ENCODE measurements at regions not wholly inside any gene's neighbourhood (a gene's known extent, or its start where the extent isn't known, plus 50 kb on each side); places are given as distances from the start of the nearest gene placed in this dataset.

DNA sequence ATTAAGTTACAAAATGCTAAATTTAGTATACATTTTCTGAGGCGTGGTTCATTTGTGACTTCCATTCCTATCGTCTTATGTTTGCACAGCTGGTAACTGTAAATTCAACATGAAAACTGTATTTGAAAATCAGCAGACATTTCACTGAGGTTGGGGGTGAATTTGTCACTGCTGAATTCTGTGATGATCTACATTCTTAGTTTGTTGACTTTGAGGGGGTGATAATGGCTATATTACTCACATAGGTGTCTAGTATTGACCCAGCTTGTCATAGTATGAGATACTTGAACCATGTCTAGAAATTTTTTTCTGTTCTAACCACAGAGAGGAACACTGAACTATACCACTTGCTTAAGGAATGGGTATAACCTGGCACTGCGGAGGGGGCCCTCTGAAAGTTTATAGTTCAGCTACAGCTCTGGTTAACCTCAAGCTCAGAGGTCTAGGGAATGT is 313.3 kb downstream of the PIK3R1 start:
- ATAC-seq: no peak
- no peak for TF ChIP-seq ISL1 (CRISPR knock-in tag; IDR thresholded peaks at IDR 0.05)
- no peak for TF ChIP-seq ZFP3 (CRISPR knock-in tag; IDR thresholded peaks at IDR 0.05)
- TF ChIP-seq ZNF70 (CRISPR knock-in tag; IDR thresholded peaks at IDR 0.05): no peak
- no peak for TF ChIP-seq TCF4 (CRISPR knock-in tag; IDR thresholded peaks at IDR 0.05; ENCODE audit: borderline replicate concordance)

DNA sequence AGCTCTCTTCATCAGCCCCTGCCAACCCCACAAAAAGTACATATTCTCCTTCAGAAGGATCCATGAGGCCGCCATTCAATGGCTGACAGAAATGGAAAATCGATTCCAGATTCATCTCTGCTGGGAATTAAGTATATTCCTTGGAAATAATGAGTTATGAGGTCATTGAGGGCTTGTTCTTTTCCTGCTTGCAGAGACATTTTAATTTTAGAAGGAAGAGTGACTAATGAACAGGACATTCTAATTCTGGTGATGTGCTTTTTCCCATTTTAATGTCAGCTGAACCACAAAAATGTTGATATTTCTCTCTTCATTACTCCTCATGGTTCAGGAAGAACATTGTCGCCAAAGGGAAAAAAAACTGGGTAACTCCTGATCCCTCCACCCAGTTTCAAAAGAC is 314.0 kb downstream of the PIK3R1 start:
- no peak for TF ChIP-seq RARB (CRISPR knock-in tag; IDR thresholded peaks at IDR 0.05)
- TF ChIP-seq GLIS3 (CRISPR knock-in tag; IDR thresholded peaks at IDR 0.05): no peak
- no peak for TF ChIP-seq OSR1 (CRISPR knock-in tag; IDR thresholded peaks at IDR 0.05)
- no peak for TF ChIP-seq PPARA (CRISPR knock-in tag; IDR thresholded peaks at IDR 0.05; ENCODE audit: borderline replicate concordance)
- no peak for TF ChIP-seq TCF4 (CRISPR knock-in tag; IDR thresholded peaks at IDR 0.05; ENCODE audit: borderline replicate concordance)
- TF ChIP-seq, protein P1, sequence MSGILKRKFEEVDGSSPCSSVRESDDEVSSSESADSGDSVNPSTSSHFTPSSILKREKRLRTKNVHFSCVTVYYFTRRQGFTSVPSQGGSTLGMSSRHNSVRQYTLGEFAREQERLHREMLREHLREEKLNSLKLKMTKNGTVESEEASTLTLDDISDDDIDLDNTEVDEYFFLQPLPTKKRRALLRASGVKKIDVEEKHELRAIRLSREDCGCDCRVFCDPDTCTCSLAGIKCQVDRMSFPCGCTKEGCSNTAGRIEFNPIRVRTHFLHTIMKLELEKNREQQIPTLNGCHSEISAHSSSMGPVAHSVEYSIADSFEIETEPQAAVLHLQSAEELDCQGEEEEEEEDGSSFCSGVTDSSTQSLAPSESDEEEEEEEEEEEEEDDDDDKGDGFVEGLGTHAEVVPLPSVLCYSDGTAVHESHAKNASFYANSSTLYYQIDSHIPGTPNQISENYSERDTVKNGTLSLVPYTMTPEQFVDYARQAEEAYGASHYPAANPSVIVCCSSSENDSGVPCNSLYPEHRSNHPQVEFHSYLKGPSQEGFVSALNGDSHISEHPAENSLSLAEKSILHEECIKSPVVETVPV (CRISPR knock-in tag; IDR thresholded peaks at IDR 0.05): no peak
- no peak for TF ChIP-seq CSDC2 (CRISPR knock-in tag; IDR thresholded peaks at IDR 0.05)
- no peak for TF ChIP-seq ARNTL (CRISPR knock-in tag; IDR thresholded peaks at IDR 0.05; ENCODE audit: borderline replicate concordance, low read depth)
- TF ChIP-seq TOX (CRISPR knock-in tag; IDR thresholded peaks at IDR 0.05; ENCODE audit: borderline replicate concordance): no peak
- TF ChIP-seq ZFP3 (CRISPR knock-in tag; IDR thresholded peaks at IDR 0.05): no peak
- no peak for TF ChIP-seq ESRRG (CRISPR knock-in tag; IDR thresholded peaks at IDR 0.05)
- TF ChIP-seq ZNF70 (CRISPR knock-in tag; IDR thresholded peaks at IDR 0.05): no peak
- TF ChIP-seq, protein P2, sequence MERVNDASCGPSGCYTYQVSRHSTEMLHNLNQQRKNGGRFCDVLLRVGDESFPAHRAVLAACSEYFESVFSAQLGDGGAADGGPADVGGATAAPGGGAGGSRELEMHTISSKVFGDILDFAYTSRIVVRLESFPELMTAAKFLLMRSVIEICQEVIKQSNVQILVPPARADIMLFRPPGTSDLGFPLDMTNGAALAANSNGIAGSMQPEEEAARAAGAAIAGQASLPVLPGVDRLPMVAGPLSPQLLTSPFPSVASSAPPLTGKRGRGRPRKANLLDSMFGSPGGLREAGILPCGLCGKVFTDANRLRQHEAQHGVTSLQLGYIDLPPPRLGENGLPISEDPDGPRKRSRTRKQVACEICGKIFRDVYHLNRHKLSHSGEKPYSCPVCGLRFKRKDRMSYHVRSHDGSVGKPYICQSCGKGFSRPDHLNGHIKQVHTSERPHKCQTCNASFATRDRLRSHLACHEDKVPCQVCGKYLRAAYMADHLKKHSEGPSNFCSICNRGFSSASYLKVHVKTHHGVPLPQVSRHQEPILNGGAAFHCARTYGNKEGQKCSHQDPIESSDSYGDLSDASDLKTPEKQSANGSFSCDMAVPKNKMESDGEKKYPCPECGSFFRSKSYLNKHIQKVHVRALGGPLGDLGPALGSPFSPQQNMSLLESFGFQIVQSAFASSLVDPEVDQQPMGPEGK (CRISPR knock-in tag; IDR thresholded peaks at IDR 0.05; ENCODE audit: borderline replicate concordance): no peak
- no peak for TF ChIP-seq ZNF565 (CRISPR knock-in tag; conservative IDR thresholded peaks at IDR 0.05; ENCODE audit: low read depth)
- TF ChIP-seq, protein P3, sequence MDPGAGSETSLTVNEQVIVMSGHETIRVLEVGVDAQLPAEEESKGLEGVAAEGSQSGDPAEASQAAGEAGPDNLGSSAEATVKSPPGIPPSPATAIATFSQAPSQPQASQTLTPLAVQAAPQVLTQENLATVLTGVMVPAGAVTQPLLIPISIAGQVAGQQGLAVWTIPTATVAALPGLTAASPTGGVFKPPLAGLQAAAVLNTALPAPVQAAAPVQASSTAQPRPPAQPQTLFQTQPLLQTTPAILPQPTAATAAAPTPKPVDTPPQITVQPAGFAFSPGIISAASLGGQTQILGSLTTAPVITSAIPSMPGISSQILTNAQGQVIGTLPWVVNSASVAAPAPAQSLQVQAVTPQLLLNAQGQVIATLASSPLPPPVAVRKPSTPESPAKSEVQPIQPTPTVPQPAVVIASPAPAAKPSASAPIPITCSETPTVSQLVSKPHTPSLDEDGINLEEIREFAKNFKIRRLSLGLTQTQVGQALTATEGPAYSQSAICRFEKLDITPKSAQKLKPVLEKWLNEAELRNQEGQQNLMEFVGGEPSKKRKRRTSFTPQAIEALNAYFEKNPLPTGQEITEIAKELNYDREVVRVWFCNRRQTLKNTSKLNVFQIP (CRISPR knock-in tag; IDR thresholded peaks at IDR 0.05; ENCODE audit: borderline replicate concordance, low read depth): no peak
- TF ChIP-seq ISL1 (CRISPR knock-in tag; IDR thresholded peaks at IDR 0.05): no peak
- no peak for TF ChIP-seq BACH2 (CRISPR knock-in tag; IDR thresholded peaks at IDR 0.05; ENCODE audit: borderline replicate concordance)
- ATAC-seq: peak; percentile 28; the same call in 1 of the 3 replicates

DNA sequence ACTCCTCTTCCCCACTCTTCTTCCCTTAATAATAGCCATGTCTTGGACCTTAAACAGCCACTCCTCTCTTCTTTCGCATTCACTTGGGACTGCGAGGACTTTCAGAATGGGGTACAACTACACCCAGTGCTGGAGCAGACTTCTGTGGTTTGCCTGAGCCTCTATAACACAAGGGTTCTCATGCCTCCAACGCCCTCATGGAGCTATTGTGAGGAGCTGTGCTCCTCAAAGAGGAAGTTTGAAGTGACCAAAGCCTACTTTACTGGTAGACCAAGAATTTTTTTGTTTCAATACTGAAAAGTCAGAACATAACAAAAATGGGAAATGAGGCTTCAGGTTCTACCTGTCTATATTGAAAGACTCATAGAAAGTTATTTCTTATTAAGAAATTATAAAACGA is 316.4 kb downstream of the PIK3R1 start:
- no peak for ATAC-seq
- no peak for TF ChIP-seq PPARA (CRISPR knock-in tag; IDR thresholded peaks at IDR 0.05; ENCODE audit: borderline replicate concordance)
- no peak for TF ChIP-seq ZNF70 (CRISPR knock-in tag; IDR thresholded peaks at IDR 0.05)
- TF ChIP-seq, protein P1 (CRISPR knock-in tag; IDR thresholded peaks at IDR 0.05): no peak
- TF ChIP-seq GLIS3 (CRISPR knock-in tag; IDR thresholded peaks at IDR 0.05): no peak
- TF ChIP-seq CSDC2 (CRISPR knock-in tag; IDR thresholded peaks at IDR 0.05): no peak
- no peak for TF ChIP-seq ZNF8 (CRISPR knock-in tag; IDR thresholded peaks at IDR 0.05)
- no peak for TF ChIP-seq ZFP30 (CRISPR knock-in tag; IDR thresholded peaks at IDR 0.05)
- TF ChIP-seq, protein P4, sequence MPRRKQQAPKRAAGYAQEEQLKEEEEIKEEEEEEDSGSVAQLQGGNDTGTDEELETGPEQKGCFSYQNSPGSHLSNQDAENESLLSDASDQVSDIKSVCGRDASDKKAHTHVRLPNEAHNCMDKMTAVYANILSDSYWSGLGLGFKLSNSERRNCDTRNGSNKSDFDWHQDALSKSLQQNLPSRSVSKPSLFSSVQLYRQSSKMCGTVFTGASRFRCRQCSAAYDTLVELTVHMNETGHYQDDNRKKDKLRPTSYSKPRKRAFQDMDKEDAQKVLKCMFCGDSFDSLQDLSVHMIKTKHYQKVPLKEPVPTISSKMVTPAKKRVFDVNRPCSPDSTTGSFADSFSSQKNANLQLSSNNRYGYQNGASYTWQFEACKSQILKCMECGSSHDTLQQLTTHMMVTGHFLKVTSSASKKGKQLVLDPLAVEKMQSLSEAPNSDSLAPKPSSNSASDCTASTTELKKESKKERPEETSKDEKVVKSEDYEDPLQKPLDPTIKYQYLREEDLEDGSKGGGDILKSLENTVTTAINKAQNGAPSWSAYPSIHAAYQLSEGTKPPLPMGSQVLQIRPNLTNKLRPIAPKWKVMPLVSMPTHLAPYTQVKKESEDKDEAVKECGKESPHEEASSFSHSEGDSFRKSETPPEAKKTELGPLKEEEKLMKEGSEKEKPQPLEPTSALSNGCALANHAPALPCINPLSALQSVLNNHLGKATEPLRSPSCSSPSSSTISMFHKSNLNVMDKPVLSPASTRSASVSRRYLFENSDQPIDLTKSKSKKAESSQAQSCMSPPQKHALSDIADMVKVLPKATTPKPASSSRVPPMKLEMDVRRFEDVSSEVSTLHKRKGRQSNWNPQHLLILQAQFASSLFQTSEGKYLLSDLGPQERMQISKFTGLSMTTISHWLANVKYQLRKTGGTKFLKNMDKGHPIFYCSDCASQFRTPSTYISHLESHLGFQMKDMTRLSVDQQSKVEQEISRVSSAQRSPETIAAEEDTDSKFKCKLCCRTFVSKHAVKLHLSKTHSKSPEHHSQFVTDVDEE (CRISPR knock-in tag; IDR thresholded peaks at IDR 0.05): no peak
- TF ChIP-seq SNAI2 (CRISPR knock-in tag; IDR thresholded peaks at IDR 0.05): no peak
- TF ChIP-seq ZFP3 (CRISPR knock-in tag; IDR thresholded peaks at IDR 0.05): no peak
- TF ChIP-seq, protein P3 (CRISPR knock-in tag; IDR thresholded peaks at IDR 0.05; ENCODE audit: borderline replicate concordance, low read depth): no peak
- TF ChIP-seq, protein P2 (CRISPR knock-in tag; IDR thresholded peaks at IDR 0.05; ENCODE audit: borderline replicate concordance): no peak
- no peak for TF ChIP-seq ESRRG (CRISPR knock-in tag; IDR thresholded peaks at IDR 0.05)
- TF ChIP-seq ZC3H10 (CRISPR knock-in tag; IDR thresholded peaks at IDR 0.05): no peak
- TF ChIP-seq ARNTL (CRISPR knock-in tag; IDR thresholded peaks at IDR 0.05; ENCODE audit: borderline replicate concordance, low read depth): no peak

Data from SK-N-SH treated with all-trans-retinoic acid at 6 μM for 48 hours (cell line).